HFFc6 (cell line): ENCODE measurements at regions not wholly inside any gene's neighbourhood (a gene's known extent, or its start where the extent isn't known, plus 50 kb on each side); places are given as distances from the start of the nearest gene placed in this dataset.

Experiments used
- DNase-seq: peaks from one replicate; pipeline ENCODE4 v3.0.0-alpha.2; 2018
- H3K27ac Mint-ChIP-seq: 2 replicates; pipeline ENCODE4 v1.8.0; 2020; ENCODE audit warnings: mild to moderate bottlenecking, mixed read lengths
- H3K27me3 Mint-ChIP-seq: 2 replicates; pipeline ENCODE4 v1.8.0; 2021; ENCODE audit warnings: mild to moderate bottlenecking, moderate library complexity, mixed read lengths; ENCODE audit not compliant: insufficient read depth
- H3K36me3 Mint-ChIP-seq: 2 replicates; pipeline ENCODE4 v1.8.0; 2021; ENCODE audit warnings: low read depth, mixed read lengths
- H3K4me1 Mint-ChIP-seq: 2 replicates; pipeline ENCODE4 v1.8.0; 2020; ENCODE audit warnings: low read depth, mixed read lengths
- H3K4me3 Mint-ChIP-seq: 2 replicates; pipeline ENCODE4 v1.8.0; 2020; ENCODE audit warnings: mild to moderate bottlenecking, moderate library complexity, mixed read lengths
- H3K9me3 Mint-ChIP-seq: 2 replicates; pipeline ENCODE4 v1.8.0; 2020; ENCODE audit warnings: mild to moderate bottlenecking, mixed read lengths
- TF ChIP-seq, protein P1 (sequence below): fragments of 200-600 bp; sonication (generic); IDR thresholded peaks from 2 replicates; pipeline ENCODE4 v1.5.0; 2021; ENCODE audit warnings: antibody characterized with exemption, mild to moderate bottlenecking

DNA sequence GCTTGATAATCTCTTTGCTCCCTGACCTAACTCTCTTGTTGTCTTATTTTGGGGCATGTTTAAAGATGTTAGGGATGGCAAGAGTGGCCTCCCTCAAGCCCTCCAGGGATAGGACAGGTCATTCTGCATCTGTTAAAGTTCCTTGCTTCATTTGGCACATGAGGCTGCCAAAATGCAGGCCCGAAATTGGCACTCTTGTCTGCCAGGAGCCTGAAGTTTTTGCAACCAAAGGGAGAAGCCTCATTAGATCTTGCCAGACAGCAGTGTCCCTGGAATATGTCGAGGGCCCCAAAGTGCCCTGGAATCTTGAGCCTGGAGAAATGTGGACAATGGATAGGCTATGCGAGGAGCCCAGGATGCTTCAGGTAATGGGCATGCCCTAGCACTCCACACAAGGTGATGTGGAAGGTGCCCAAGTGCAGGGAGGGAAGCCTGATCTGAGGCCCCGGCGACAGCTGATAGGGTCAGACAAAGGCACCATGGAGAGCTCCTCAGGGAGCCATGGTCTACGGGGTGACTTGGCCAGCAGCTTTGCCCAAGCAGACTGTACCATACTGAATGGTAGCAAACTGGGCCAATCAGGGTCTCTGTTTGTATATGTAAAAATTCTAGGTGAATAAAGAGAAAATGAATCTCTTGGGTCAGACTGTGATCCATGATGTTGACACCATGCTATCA is 173.0 kb upstream of the WSCD2 start:
- Mint-ChIP-seq H3K27ac (no peak overlapping the region), H3K4me1 (no peaks in the 10 kb centered on the region), H3K9me3 (peaks cover 60% of the 10 kb centered on the region), H3K36me3 (peaks cover 12% of the 10 kb centered on the region; the same call in 1 of the 2 replicates), H3K27me3 (no peaks in the 10 kb centered on the region; the same call in 1 of the 2 replicates), H3K4me3 (no peak overlapping the region)
- TF ChIP-seq, protein P1, sequence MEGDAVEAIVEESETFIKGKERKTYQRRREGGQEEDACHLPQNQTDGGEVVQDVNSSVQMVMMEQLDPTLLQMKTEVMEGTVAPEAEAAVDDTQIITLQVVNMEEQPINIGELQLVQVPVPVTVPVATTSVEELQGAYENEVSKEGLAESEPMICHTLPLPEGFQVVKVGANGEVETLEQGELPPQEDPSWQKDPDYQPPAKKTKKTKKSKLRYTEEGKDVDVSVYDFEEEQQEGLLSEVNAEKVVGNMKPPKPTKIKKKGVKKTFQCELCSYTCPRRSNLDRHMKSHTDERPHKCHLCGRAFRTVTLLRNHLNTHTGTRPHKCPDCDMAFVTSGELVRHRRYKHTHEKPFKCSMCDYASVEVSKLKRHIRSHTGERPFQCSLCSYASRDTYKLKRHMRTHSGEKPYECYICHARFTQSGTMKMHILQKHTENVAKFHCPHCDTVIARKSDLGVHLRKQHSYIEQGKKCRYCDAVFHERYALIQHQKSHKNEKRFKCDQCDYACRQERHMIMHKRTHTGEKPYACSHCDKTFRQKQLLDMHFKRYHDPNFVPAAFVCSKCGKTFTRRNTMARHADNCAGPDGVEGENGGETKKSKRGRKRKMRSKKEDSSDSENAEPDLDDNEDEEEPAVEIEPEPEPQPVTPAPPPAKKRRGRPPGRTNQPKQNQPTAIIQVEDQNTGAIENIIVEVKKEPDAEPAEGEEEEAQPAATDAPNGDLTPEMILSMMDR = no peak
- DNase-seq = no peak

DNA sequence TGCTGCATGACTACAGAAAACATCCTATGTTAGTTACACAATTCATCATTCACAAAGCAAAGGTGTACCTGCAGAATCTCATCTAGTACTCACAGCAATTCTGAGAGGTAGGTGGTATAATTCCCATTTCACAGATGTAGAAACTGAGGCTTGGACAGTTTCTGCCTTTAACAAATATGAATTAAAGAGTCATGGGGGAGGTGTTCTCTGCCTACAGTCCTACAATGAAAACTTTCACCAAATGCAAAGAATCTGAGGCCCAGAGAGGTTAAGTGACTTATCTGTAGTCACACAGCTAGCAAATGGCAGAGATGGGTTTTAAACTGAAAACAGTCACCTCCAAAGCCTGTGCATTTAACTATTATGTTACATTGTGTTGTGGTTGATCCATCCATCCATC is 171.6 kb upstream of the WSCD2 start:
- H3K27me3 Mint-ChIP-seq = no peaks in the 10 kb centered on the region; the same call in none of the 2 replicates
- no peak overlapping the region for H3K27ac Mint-ChIP-seq
- TF ChIP-seq, protein P1 = no peak
- 0 out of 2 replicates have a peak, but pooled peaks cover 7% of the 10 kb centered on the region for H3K36me3 Mint-ChIP-seq
- no peak overlapping the region for H3K4me3 Mint-ChIP-seq
- DNase-seq = no peak
- H3K9me3 Mint-ChIP-seq = peaks cover 49% of the 10 kb centered on the region
- H3K4me1 Mint-ChIP-seq = no peaks in the 10 kb centered on the region

DNA sequence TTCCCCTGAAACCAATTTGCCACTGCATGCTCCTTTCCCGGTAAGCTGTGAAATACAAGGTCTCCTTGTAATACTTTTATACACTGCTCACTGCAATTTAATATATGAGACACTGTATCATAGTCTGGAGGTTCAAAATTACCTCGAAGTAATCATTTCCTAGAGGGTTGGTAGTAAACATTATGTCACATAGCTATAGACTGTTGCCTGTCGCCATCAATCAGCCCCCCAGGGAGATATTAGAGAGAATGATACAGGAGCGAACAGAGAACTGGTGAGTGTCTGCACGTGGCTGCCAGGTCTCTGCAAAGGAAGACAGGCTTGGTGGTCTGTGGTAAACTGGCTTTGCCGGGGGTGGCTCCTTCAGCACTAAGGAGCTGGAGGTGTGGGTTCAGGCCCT is 165.5 kb upstream of the WSCD2 start:
- H3K36me3 Mint-ChIP-seq = no peaks in the 10 kb centered on the region
- no peak for DNase-seq
- no peak overlapping the region for H3K27ac Mint-ChIP-seq
- no peak overlapping the region for H3K4me3 Mint-ChIP-seq
- peaks cover 41% of the 10 kb centered on the region for H3K9me3 Mint-ChIP-seq
- TF ChIP-seq, protein P1 = no peak
- H3K27me3 Mint-ChIP-seq = no peaks in the 10 kb centered on the region; the same call in 1 of the 2 replicates
- H3K4me1 Mint-ChIP-seq = no peaks in the 10 kb centered on the region

DNA sequence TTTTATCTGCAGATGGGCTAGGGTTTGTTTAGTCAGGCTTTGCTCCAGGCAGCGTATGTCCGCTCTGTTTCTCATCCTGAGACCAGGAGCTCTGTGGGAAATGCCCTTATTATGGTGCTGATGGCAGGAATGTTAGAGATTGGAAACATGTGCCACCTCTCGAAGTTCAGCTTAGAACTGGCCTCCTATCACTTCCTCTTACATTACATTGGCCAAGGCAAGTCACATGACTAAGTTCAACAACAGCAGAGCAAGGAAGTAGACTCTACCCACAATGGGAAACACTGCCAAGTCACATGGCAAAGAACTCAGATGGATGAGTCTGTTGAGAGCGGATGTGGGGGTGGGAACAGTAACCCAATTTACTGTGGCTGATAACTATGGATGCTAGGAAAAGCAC is 161.9 kb upstream of the WSCD2 start:
- Mint-ChIP-seq H3K9me3 (peaks cover 46% of the 10 kb centered on the region), H3K27me3 (no peaks in the 10 kb centered on the region), H3K4me3 (no peak overlapping the region), H3K4me1 (no peaks in the 10 kb centered on the region), H3K27ac (no peak overlapping the region), H3K36me3 (no peaks in the 10 kb centered on the region)
- DNase-seq = no peak
- TF ChIP-seq, protein P1 = no peak

DNA sequence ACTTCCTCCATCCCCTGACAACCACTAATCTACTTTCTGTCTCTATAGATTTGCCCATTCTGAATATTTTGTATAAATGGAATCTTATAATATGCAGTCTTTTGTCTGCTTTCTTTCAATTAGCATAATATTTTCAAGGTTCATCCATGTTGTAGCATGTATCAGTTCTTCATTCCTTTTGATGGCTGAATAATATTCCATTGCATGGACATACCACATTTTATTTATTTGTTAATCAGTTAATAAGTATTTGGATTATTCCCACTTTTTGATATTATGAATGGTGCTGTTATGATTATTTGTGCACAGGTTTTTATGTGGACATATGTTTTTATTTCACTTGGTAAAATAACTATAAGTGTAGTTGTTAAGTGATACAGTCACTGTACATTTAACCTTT is 155.1 kb upstream of the WSCD2 start:
- Mint-ChIP-seq H3K4me1 (no peaks in the 10 kb centered on the region), H3K27me3 (no peaks in the 10 kb centered on the region)
- no peak for DNase-seq

More for the DNA sequence above, 155.1 kb upstream of the WSCD2 start:
- H3K27ac Mint-ChIP-seq = no peak overlapping the region
- H3K9me3 Mint-ChIP-seq = peaks cover 51% of the 10 kb centered on the region
- H3K36me3 Mint-ChIP-seq = peaks cover 4% of the 10 kb centered on the region; the same call in 1 of the 2 replicates
- H3K4me3 Mint-ChIP-seq = no peak overlapping the region
- TF ChIP-seq, protein P1 = no peak
